ENCODE measurements at regions not wholly inside any gene's neighbourhood (a gene's known extent, or its start where the extent isn't known, plus 50 kb on each side); places are given as distances from the start of the nearest gene placed in this dataset.

GRCh38 chr2:234334151-234334550 lies 162.7 kb downstream of the ARL4C start:
- no peak for TF ChIP-seq POLR2A (IDR thresholded peaks at IDR 0.05; ENCODE audit: borderline replicate concordance, extremely low read depth, insufficient read depth, insufficient read length)
- no peak for TF ChIP-seq EZH2 (IDR thresholded peaks at IDR 0.05)
- no peak for TF ChIP-seq EGR1 (IDR thresholded peaks at IDR 0.05; ENCODE audit: low read depth)
- no peak for TF ChIP-seq CTCF (IDR thresholded peaks at IDR 0.05 in 2 of 3, conservative IDR thresholded peaks at IDR 0.05 in 1 of 3; ENCODE audit: borderline replicate concordance in 1 of 3, insufficient read depth in 1 of 3, low read depth in 2 of 3, low read length in 2 of 3)
- TF ChIP-seq RAD21 (IDR thresholded peaks at IDR 0.05; ENCODE audit: low read depth): no peak
- no peak for TF ChIP-seq ZBTB33 (IDR thresholded peaks at IDR 0.05; ENCODE audit: extremely low read depth, insufficient replicate concordance, low read length)
- no peak for TF ChIP-seq ZNF274 (IDR thresholded peaks at IDR 0.05; ENCODE audit: low read depth, low read length)
- TF ChIP-seq SP1 (IDR thresholded peaks at IDR 0.05; ENCODE audit: low read depth): no peak

All from HCT116 (cell line).